ENCODE measurements at regions not wholly inside any gene's neighbourhood (a gene's known extent, or its start where the extent isn't known, plus 50 kb on each side); places are given as distances from the start of the nearest gene placed in this dataset.

- TF ChIP-seq CTCF (IDR thresholded peaks at IDR 0.05; ENCODE audit: low read length) (no peak), EZH2 (optimal IDR thresholded peaks at IDR 0.05; ENCODE audit: low read depth, low read length) (no peak)
These were observed 205.9 kb downstream of the ACKR3 start for GRCh38 chr2:236775511-236775910.
